MCF 10A (cell line): ENCODE measurements at regions not wholly inside any gene's neighbourhood (a gene's known extent, or its start where the extent isn't known, plus 50 kb on each side); places are given as distances from the start of the nearest gene placed in this dataset.
A peak's percentile ranks its signal among the peaks of the same experiment; 100 is the strongest.

Experiments
- BruUV-seq: library from RNA; stranded (reverse); fragments of 400-500 nt; replicated peaks from 2 replicates; lab custom pipeline; 2021; lab: Mats Ljungman, UMichigan
- CTCF ChIA-PET: fragments of 300-600 bp; sonication (Branson Sonifier 250); formaldehyde crosslinking; extraction: SDS; loops from one replicate; lab custom pipeline; 2021; ENCODE audit warnings: antibody characterized with exemption, inconsistent platforms; lab: Yijun Ruan, JAX
- POLR2A ChIA-PET: fragments of 300-600, 350-650 bp; sonication (Branson Sonifier 250); formaldehyde crosslinking; extraction: SDS; loops from one replicate; lab custom pipeline; 2020; ENCODE audit warnings: antibody characterized with exemption, inconsistent platforms; lab: Yijun Ruan, JAX
- DNase-seq: peaks from one replicate; pipeline ENCODE4 v3.0.0-alpha.2; 2018; ENCODE audit not compliant: unreplicated experiment
- H3K27ac Mint-ChIP-seq: one replicate; pipeline ENCODE4 v1.8.0; 2022; ENCODE audit warnings: mild to moderate bottlenecking, low read depth, mixed read lengths; ENCODE audit not compliant: unreplicated experiment
- H3K27me3 Mint-ChIP-seq: one replicate; pipeline ENCODE4 v1.8.0; 2022; ENCODE audit warnings: mixed read lengths; ENCODE audit not compliant: insufficient read depth, unreplicated experiment
- H3K36me3 Mint-ChIP-seq: one replicate; pipeline ENCODE4 v1.8.0; 2022; ENCODE audit warnings: mild to moderate bottlenecking, moderate library complexity, mixed read lengths; ENCODE audit not compliant: insufficient read depth, unreplicated experiment
- H3K4me1 Mint-ChIP-seq: one replicate; pipeline ENCODE4 v1.8.0; 2022; ENCODE audit warnings: mixed read lengths; ENCODE audit not compliant: insufficient read depth, unreplicated experiment
- H3K4me3 Mint-ChIP-seq: one replicate; pipeline ENCODE4 v1.8.0; 2022; ENCODE audit warnings: mild to moderate bottlenecking, moderate library complexity, mixed read lengths; ENCODE audit not compliant: unreplicated experiment
- H3K9me3 Mint-ChIP-seq: one replicate; pipeline ENCODE4 v1.8.0; 2022; ENCODE audit warnings: mixed read lengths; ENCODE audit not compliant: unreplicated experiment
- intact Hi-C: fragments of 100-400 bp; cut with micrococcal nuclease; formaldehyde crosslinking; loops from 2 replicates; pipeline ENCODE4 v1.14.1; 2022
- TF ChIP-seq, protein P1 (sequence below): fragments of 200-600 bp; IDR thresholded peaks from one replicate; pipeline ENCODE4 v1.8.0; 2022; ENCODE audit warnings: antibody characterized with exemption, mild to moderate bottlenecking; ENCODE audit not compliant: unreplicated experiment

DNA sequence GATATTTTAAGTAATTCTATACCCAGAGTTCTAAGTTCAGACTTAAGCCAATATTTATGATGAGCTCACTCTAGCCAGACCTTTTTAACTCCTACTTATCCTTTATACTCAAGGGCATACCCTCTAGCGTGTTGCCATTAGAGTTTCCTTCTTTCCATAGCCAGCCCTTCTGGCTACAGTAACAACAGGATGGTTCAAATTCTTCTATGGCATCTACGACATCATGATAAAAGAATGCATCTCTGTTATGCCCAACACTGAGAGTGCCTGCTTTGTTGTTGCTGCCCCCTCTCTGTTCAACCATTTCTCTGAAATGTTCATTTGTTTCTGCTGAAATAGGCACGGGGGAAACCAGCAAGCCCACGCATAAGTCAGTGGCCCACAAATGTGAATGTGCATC is 104.5 kb downstream of the UBE2NL start:
- TF ChIP-seq, protein P1, sequence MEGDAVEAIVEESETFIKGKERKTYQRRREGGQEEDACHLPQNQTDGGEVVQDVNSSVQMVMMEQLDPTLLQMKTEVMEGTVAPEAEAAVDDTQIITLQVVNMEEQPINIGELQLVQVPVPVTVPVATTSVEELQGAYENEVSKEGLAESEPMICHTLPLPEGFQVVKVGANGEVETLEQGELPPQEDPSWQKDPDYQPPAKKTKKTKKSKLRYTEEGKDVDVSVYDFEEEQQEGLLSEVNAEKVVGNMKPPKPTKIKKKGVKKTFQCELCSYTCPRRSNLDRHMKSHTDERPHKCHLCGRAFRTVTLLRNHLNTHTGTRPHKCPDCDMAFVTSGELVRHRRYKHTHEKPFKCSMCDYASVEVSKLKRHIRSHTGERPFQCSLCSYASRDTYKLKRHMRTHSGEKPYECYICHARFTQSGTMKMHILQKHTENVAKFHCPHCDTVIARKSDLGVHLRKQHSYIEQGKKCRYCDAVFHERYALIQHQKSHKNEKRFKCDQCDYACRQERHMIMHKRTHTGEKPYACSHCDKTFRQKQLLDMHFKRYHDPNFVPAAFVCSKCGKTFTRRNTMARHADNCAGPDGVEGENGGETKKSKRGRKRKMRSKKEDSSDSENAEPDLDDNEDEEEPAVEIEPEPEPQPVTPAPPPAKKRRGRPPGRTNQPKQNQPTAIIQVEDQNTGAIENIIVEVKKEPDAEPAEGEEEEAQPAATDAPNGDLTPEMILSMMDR, result no peak
- no peaks in the 10 kb centered on the region for H3K4me1 Mint-ChIP-seq
- DNase-seq, result no peak
- POLR2A ChIA-PET, result no interaction called here
- no peaks in the 10 kb centered on the region for H3K27me3 Mint-ChIP-seq
- no TSS peak for BruUV-seq
- no peak overlapping the region for H3K27ac Mint-ChIP-seq
- CTCF ChIA-PET, result no interaction called here
- no peak overlapping the region for H3K4me3 Mint-ChIP-seq
- no peaks in the 10 kb centered on the region for H3K9me3 Mint-ChIP-seq
- no peaks in the 10 kb centered on the region for H3K36me3 Mint-ChIP-seq
- intact Hi-C loops, result no loop called here

DNA sequence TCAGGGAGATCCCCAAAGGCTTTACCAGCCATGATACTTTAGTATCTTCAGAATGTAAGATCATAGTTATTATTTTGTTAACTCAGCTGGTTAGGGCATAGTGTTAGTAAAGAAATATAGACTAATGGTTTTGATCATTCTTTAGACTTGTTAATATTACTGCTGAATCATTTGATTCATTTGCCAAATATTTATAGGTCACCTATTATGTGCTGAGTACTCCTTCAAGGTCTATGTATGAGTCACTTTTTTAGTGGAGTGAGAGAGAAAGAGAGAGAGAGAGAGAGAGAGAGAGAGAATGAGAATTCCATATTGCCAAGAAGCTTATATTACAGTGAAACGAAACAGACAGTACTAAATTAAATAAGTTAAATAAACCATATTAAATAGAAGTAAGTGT is 110.3 kb downstream of the UBE2NL start:
- DNase-seq, result peak; percentile 21
- BruUV-seq, result no TSS peak
- ChIA-PET POLR2A (interaction anchor here (0.6 to 0.9 kb wide), 3 partner anchors 10 to 302 kb away, joined by 3 to 4 read pairs (median 3); no protein-coding TSS in a partner anchor), CTCF (interaction anchor here (0.6 kb wide), 1 partner anchor 260 kb away, joined by 3 read pairs; no protein-coding TSS in a partner anchor)
- Mint-ChIP-seq H3K9me3 (peaks cover 15% of the 10 kb centered on the region), H3K36me3 (no peaks in the 10 kb centered on the region), H3K27ac (no peak overlapping the region), H3K27me3 (no peaks in the 10 kb centered on the region), H3K4me3 (no peak overlapping the region), H3K4me1 (peaks cover 5% of the 10 kb centered on the region)
- TF ChIP-seq, protein P1, result no peak
- intact Hi-C loops, result no loop called here

DNA sequence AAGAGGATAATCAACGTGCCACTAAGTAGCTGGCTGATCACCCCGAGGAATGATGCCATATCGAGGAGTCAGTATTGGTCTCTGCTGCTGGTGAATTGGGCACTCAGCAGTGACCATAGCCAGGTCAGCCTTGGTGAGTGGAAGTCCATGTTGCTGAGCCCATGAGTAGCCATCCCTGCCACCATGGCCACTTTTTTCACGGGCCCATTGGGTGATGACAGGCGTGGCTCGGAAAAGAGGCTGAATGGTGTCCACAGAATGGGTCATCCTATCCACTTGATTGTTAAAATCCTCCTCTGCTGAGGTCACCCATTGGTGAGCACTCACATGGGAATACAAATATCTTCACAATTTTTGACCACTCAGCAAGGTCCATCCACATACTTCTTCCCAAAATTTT is 114.4 kb downstream of the UBE2NL start:
- Mint-ChIP-seq H3K4me1 (peaks cover 5% of the 10 kb centered on the region), H3K36me3 (no peaks in the 10 kb centered on the region), H3K4me3 (no peak overlapping the region), H3K27me3 (no peaks in the 10 kb centered on the region), H3K9me3 (peaks cover 15% of the 10 kb centered on the region), H3K27ac (no peak overlapping the region)
- intact Hi-C loops, result no loop called here
- ChIA-PET POLR2A (no interaction called here), CTCF (interaction anchor here (0.6 kb wide), 1 partner anchor 96 kb away, joined by 3 read pairs; no protein-coding TSS in a partner anchor)
- no TSS peak for BruUV-seq
- no peak for DNase-seq
- TF ChIP-seq, protein P1, result no peak

DNA sequence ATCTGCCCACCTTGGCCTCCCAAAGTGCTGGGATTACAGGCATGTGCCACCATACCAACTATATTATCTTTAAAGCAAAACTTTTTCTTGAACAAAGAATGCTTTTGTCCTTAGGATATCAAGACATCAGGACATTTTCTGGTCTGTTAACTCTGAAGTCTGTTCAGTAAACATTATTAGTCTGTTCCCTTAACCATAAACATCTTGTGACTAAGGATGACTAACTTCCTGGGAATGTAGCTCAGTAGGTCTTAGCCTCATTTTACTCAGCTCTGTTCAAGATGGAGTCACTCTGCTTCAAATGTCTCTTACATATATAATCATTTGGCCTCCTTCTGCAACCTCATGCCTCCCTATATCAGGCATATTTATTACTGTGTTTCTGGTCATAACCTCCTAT is 122.9 kb downstream of the UBE2NL start:
- Mint-ChIP-seq H3K9me3 (peaks cover 15% of the 10 kb centered on the region), H3K27ac (peak overlapping the region; percentile 91), H3K4me1 (peaks cover 8% of the 10 kb centered on the region), H3K36me3 (no peaks in the 10 kb centered on the region), H3K4me3 (no peak overlapping the region), H3K27me3 (no peaks in the 10 kb centered on the region)
- TF ChIP-seq, protein P1, result no peak
- no TSS peak for BruUV-seq
- CTCF ChIA-PET, result interaction anchor here (0.9 kb wide), 1 partner anchor 53 kb away, joined by 4 read pairs; no protein-coding TSS in a partner anchor
- intact Hi-C loops, result no loop called here
- DNase-seq, result peak; percentile 50
- POLR2A ChIA-PET, result interaction anchor here (0.7 kb wide), 1 partner anchor 58 kb away, joined by 3 read pairs; no protein-coding TSS in a partner anchor
